Tibial artery (tissue), 4 donors: ENCODE measurements at regions not wholly inside any gene's neighbourhood (a gene's known extent, or its start where the extent isn't known, plus 50 kb on each side); places are given as distances from the start of the nearest gene placed in this dataset.

Experiments used
- DNase-seq, 2 donors: peaks; one replicate each; pipeline ENCODE4 v3.0.0-alpha.2; 2019
- H3K27ac ChIP-seq, 2 donors: fragments of 200-600 bp; sonication (generic) in 1 of 2; 1 replicate in 1 of 2; 2 replicates in 1 of 2; pipeline ENCODE4 v1.5.1; 2018 to 2019; ENCODE audit warnings: mild to moderate bottlenecking in 1 of 2
- H3K27me3 ChIP-seq, 2 donors: fragments of 200-600 bp; sonication (generic) in 1 of 2; one replicate each; pipeline versions ENCODE4 v1.5.1 to v1.6.0; 2016 to 2019
- H3K36me3 ChIP-seq, 3 donors: fragments of 200-600 bp; sonication (generic) in 2 of 3; one replicate each; pipeline ENCODE4 v1.5.1; 2016 to 2019; ENCODE audit warnings: mild to moderate bottlenecking in 2 of 3
- H3K4me1 ChIP-seq, 4 donors: fragments of 200-600 bp; sonication (generic) in 2 of 4; 1 replicate in 3 of 4; 2 replicates in 1 of 4; pipeline ENCODE4 v1.5.1; 2016 to 2019
- H3K4me3 ChIP-seq, 2 donors: fragments of 200-600 bp; sonication (generic) in 1 of 2; 1 replicate in 1 of 2; 2 replicates in 1 of 2; pipeline ENCODE4 v1.5.1; 2018 to 2019; ENCODE audit warnings: mild to moderate bottlenecking in 2 of 2
- H3K9me3 ChIP-seq, 3 donors: fragments of 200-600 bp; sonication (generic) in 1 of 3; one replicate each; pipeline ENCODE4 v1.5.1; 2016 to 2019
- CTCF ChIP-seq, 2 experiments: fragments of 200-600 bp in 1 of 2; fragments of 450-650 bp in 1 of 2; IDR thresholded peaks; one replicate each; pipeline ENCODE4 v1.5.1; 2017 to 2019; ENCODE audit warnings: antibody characterized with exemption in 2 of 2, mild to moderate bottlenecking in 1 of 2, moderate library complexity in 1 of 2
- intact Hi-C: fragments of 100-400 bp; cut with DNase I; formaldehyde crosslinking; loops from one replicate; pipeline ENCODE4 v1.15.0; 2023; ENCODE audit warnings: low total_unique reads

DNA sequence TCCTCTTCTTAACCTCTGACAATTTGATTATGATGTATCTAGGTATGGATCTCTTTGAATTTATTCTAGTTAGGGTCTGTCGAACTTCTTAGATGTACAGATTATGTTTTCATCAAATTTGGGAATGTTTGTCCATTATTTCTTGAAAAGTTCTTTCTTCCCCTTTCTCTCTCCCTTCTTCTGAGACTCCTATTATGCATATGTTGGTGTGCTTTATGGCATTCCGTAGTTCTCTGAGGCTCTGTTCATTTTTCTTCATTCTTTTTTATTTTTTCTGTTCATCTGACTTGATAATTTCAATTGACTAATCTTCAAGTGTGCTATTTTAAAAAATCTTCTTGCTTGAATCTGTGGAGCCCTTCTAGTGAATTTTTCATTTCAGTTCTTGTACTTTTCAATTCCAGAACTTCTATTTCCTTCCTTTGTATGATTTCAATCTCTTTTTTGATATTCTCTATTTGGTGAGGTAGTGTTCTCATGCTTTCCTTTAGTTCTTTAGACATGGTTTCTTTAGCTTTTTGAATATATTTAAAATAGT is 79.8 kb downstream of the TMEM270 start:
- H3K36me3 ChIP-seq, result no peaks in the 10 kb centered on the region
- H3K27ac ChIP-seq, result no peak overlapping the region
- intact Hi-C loops, result no loop called here
- no peak overlapping the region for H3K4me3 ChIP-seq
- peaks cover 0 to 21% (median 3%) of the 10 kb centered on the region in 3 donors for H3K9me3 ChIP-seq
- TF ChIP-seq CTCF (IDR thresholded peaks at IDR 0.05), result no peak
- peaks cover 0 to 5% (median 0%) of the 10 kb centered on the region in 4 donors for H3K4me1 ChIP-seq
- no peaks in the 10 kb centered on the region for H3K27me3 ChIP-seq
- DNase-seq, result no peak

- H3K4me1 ChIP-seq, result peaks cover 0 to 5% (median 0%) of the 10 kb centered on the region in 4 donors
- TF ChIP-seq CTCF (IDR thresholded peaks at IDR 0.05), result no peak
- no peak overlapping the region for H3K4me3 ChIP-seq
- H3K36me3 ChIP-seq, result no peaks in the 10 kb centered on the region
- intact Hi-C loops, result no loop called here
- H3K27ac ChIP-seq, result no peak overlapping the region
- DNase-seq, result no peak
- no peaks in the 10 kb centered on the region for H3K27me3 ChIP-seq
- peaks cover 0 to 21% (median 3%) of the 10 kb centered on the region in 3 donors for H3K9me3 ChIP-seq
These were observed 81.0 kb downstream of the TMEM270 start for GRCh38 chr7:73941836-73942551.

- no peaks in the 10 kb centered on the region for H3K36me3 ChIP-seq
- no peak overlapping the region for H3K27ac ChIP-seq
- no peak for DNase-seq
- H3K9me3 ChIP-seq, result peaks cover 0 to 19% (median 1%) of the 10 kb centered on the region in 3 donors
- no peak for TF ChIP-seq CTCF (IDR thresholded peaks at IDR 0.05)
- H3K27me3 ChIP-seq, result no peaks in the 10 kb centered on the region
- no peaks in the 10 kb centered on the region for H3K4me1 ChIP-seq
- H3K4me3 ChIP-seq, result no peak overlapping the region
- intact Hi-C loops, result no loop called here
These were observed 83.0 kb upstream of the ELN start for GRCh38 chr7:73945022-73945421.

DNA sequence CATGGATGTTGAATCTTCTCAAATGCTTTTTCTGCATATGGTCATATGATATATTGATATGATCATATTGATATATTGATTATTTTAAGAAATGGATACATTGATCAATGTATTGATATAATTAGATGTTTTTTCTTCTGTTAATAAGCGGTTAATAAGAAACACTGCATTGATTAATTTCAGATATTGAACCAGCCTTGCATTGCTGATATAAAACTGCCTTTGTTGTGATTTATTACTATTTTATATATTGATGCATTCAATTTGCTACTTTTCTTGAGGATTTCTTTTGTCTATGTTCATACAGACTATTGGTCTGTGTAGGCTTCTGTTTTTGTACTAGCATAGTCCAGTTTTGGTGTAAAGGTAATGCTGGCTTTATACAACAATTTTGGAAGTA is 79.7 kb upstream of the ELN start:
- intact Hi-C loops, result no loop called here
- no peak overlapping the region for H3K27ac ChIP-seq

GRCh38 chr7:73952266-73952665 is 75.7 kb upstream of the ELN start:
- no peaks in the 10 kb centered on the region for H3K9me3 ChIP-seq
- no peak overlapping the region for H3K4me3 ChIP-seq
- no peak for TF ChIP-seq CTCF (IDR thresholded peaks at IDR 0.05)
- no peak for DNase-seq
- H3K27me3 ChIP-seq, result no peaks in the 10 kb centered on the region
- intact Hi-C loops, result no loop called here
- no peak overlapping the region for H3K27ac ChIP-seq
- H3K4me1 ChIP-seq, result no peaks in the 10 kb centered on the region
- no peaks in the 10 kb centered on the region for H3K36me3 ChIP-seq

More for the DNA sequence above, 79.7 kb upstream of the ELN start:
- Histone ChIP-seq H3K4me3 (no peak overlapping the region), H3K9me3 (peaks cover 0 to 7% (median 0%) of the 10 kb centered on the region in 3 donors), H3K4me1 (no peaks in the 10 kb centered on the region), H3K27me3 (no peaks in the 10 kb centered on the region), H3K36me3 (no peaks in the 10 kb centered on the region)
- no peak for TF ChIP-seq CTCF (IDR thresholded peaks at IDR 0.05)
- no peak for DNase-seq
